ENCODE measurements at regions not wholly inside any gene's neighbourhood (a gene's known extent, or its start where the extent isn't known, plus 50 kb on each side); places are given as distances from the start of the nearest gene placed in this dataset.
"Not testable (repeated sequence)": the region's sequence is repeated elsewhere in the genome, so short reads cannot be mapped to it uniquely, and the experiment has no call there.

DNA sequence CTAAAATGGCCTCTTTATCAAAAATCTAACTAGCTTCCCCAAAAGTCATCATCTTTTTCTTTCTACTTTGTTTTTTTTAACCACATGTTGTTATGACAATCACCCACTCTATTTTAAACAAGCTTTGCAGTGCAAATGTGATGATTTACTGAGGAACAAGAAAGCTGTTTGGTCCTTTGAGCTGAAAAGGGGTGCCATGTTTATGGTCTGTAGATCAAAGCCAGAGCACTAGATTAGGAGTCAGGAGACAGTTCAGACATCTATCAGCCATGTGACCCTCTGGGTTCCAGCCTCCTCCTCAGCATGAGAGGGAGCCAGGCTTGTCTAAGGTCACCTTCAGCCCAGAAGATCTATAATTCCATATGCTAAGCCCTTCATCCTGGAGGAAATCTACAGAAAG, 65.9 kb downstream of the RPL22L1 start:
- ChIA-PET POLR2A (ENCODE audit: low non-redundant PET) (no interaction called here), CTCF (no interaction called here)
- Histone ChIP-seq H3K27me3 (replicated peaks; ENCODE audit: insufficient read depth, low read depth, low read length, poor library complexity) (no peaks in the 10 kb centered on the region), H3K36me3 (ENCODE audit: insufficient read depth, low read length, poor library complexity, severe bottlenecking) (no peaks in the 10 kb centered on the region), H3K27ac (ENCODE audit: low read depth, low read length, poor library complexity, severe bottlenecking) (no peak overlapping the region), H3K4me3 (ENCODE audit: low read depth, low read length, poor library complexity, severe bottlenecking) (no peak overlapping the region), H3K9me3 (ENCODE audit: low read depth, low read length, poor library complexity, severe bottlenecking) (no peaks in the 10 kb centered on the region), H3K4me1 (ENCODE audit: insufficient read depth, low read length, poor library complexity, severe bottlenecking) (peaks cover 10% of the 10 kb centered on the region)
- intact Hi-C loops (cut with micrococcal nuclease; ENCODE audit: unreplicated experiment), result loop anchor here (10.0 kb wide), 2 partner anchors 769 to 1039 kb away; partner anchors contain the start of genes ACTRT3, GPR160 and TERC
- no peak for DNase-seq (ENCODE audit: low spot score)
- no peak for TF ChIP-seq EZH2 (IDR thresholded peaks at IDR 0.05; ENCODE audit: borderline replicate concordance, low read depth, low read length, poor library complexity, severe bottlenecking)
- TF ChIP-seq, protein P1, sequence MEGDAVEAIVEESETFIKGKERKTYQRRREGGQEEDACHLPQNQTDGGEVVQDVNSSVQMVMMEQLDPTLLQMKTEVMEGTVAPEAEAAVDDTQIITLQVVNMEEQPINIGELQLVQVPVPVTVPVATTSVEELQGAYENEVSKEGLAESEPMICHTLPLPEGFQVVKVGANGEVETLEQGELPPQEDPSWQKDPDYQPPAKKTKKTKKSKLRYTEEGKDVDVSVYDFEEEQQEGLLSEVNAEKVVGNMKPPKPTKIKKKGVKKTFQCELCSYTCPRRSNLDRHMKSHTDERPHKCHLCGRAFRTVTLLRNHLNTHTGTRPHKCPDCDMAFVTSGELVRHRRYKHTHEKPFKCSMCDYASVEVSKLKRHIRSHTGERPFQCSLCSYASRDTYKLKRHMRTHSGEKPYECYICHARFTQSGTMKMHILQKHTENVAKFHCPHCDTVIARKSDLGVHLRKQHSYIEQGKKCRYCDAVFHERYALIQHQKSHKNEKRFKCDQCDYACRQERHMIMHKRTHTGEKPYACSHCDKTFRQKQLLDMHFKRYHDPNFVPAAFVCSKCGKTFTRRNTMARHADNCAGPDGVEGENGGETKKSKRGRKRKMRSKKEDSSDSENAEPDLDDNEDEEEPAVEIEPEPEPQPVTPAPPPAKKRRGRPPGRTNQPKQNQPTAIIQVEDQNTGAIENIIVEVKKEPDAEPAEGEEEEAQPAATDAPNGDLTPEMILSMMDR (conservative IDR thresholded peaks at IDR 0.05; ENCODE audit: low read depth, low read length), result no peak
- BruUV-seq (replicated peaks), result no TSS peak

DNA sequence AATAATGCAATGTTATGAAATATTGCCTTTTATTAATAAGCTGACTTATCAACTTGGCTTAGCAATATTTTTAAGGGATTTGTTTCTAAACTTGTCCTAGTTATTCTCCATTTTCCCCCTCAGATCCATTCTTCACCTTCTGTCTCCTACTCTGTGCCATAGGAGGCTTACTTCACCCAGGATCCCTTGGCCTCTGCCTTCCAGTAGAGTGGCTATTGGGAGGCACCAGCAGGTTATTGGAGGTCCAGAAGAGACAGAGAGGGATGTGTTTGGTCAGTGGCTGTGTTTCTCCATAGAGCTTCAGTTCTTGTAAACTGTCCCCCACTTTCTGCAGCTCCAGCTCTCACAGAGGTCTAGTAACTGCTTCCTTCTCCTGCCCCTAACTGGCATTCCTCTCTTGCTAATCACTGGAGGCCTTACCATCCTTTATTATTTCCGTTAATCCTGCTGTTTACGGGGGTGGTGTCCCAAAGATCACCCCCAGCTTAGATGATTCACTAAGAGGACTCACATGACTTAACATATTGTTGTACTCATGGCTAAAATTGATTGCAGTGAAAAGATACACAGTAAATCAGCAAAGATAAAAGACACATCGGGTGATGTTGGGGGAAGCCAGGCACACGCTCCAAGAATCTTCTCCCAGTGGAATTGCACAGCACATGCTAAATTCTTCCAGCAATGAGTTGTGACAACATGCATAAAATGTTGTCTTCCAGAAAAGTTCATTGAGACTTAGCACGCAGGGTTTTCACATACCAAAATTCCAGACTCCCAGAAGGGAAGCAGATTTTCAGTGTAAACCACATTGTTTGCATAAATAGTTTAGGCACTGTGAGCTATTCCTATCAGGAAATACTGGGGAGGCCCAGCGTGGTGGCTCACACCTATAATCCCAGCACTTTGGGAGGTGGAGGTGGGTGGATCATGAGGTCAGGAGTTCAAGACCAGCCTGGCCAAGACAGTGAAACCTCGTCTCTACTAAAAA, 67.5 kb downstream of the RPL22L1 start:
- Histone ChIP-seq H3K4me1 (ENCODE audit: insufficient read depth, low read length, poor library complexity, severe bottlenecking) (peaks cover 10% of the 10 kb centered on the region), H3K36me3 (ENCODE audit: insufficient read depth, low read length, poor library complexity, severe bottlenecking) (no peaks in the 10 kb centered on the region), H3K27me3 (replicated peaks; ENCODE audit: insufficient read depth, low read depth, low read length, poor library complexity) (no peaks in the 10 kb centered on the region), H3K9me3 (ENCODE audit: low read depth, low read length, poor library complexity, severe bottlenecking) (no peaks in the 10 kb centered on the region), H3K4me3 (ENCODE audit: low read depth, low read length, poor library complexity, severe bottlenecking) (no peak overlapping the region), H3K27ac (ENCODE audit: low read depth, low read length, poor library complexity, severe bottlenecking) (no peak overlapping the region)
- TF ChIP-seq EZH2 (IDR thresholded peaks at IDR 0.05; ENCODE audit: borderline replicate concordance, low read depth, low read length, poor library complexity, severe bottlenecking), result no peak
- TF ChIP-seq, protein P1 (conservative IDR thresholded peaks at IDR 0.05; ENCODE audit: low read depth, low read length), result no peak
- ChIA-PET CTCF (interaction anchor here (0.6 kb wide), 1 partner anchor 275 kb away, joined by 5 read pairs; no protein-coding TSS in a partner anchor), POLR2A (ENCODE audit: low non-redundant PET) (no interaction called here)
- no TSS peak for BruUV-seq (replicated peaks)
- intact Hi-C loops (cut with micrococcal nuclease; ENCODE audit: unreplicated experiment), result loop anchor here (10.0 kb wide), 2 partner anchors 768 to 1038 kb away; partner anchors contain the start of genes ACTRT3, GPR160 and TERC
- peak; percentile 81 for DNase-seq (ENCODE audit: low spot score)

DNA sequence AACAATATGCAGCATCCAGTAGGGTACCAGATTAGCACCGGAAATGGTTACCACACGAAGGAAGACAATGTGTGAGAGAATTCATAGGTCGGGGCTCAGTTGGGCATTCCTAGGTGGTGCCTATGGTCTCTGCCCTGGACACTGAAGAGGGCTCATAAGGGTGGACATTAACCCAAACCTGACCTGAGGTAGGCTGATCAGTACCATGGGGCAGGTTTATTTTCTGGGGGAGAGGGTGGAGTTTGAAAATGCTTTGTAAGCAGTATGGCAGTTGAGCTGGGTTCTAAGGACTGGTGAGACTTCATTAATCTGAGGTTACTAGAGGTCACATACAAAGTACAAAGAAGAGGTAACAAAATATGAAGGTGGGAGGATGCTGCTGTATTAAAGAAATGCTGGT, 68.4 kb downstream of the RPL22L1 start:
- TF ChIP-seq EZH2 (IDR thresholded peaks at IDR 0.05; ENCODE audit: borderline replicate concordance, low read depth, low read length, poor library complexity, severe bottlenecking), result no peak
- TF ChIP-seq, protein P1 (conservative IDR thresholded peaks at IDR 0.05; ENCODE audit: low read depth, low read length), result no peak
- no peak overlapping the region for H3K4me3 ChIP-seq (ENCODE audit: low read depth, low read length, poor library complexity, severe bottlenecking)
- POLR2A ChIA-PET (ENCODE audit: low non-redundant PET), result no interaction called here
- H3K36me3 ChIP-seq (ENCODE audit: insufficient read depth, low read length, poor library complexity, severe bottlenecking), result no peaks in the 10 kb centered on the region
- no peak for DNase-seq (ENCODE audit: low spot score)
- CTCF ChIA-PET, result no interaction called here
- intact Hi-C loops (cut with micrococcal nuclease; ENCODE audit: unreplicated experiment), result loop anchor here (10.0 kb wide), 2 partner anchors 767 to 1037 kb away; partner anchors contain the start of genes ACTRT3, GPR160 and TERC
- H3K9me3 ChIP-seq (ENCODE audit: low read depth, low read length, poor library complexity, severe bottlenecking), result no peaks in the 10 kb centered on the region
- no peaks in the 10 kb centered on the region for H3K27me3 ChIP-seq (replicated peaks; ENCODE audit: insufficient read depth, low read depth, low read length, poor library complexity)
- BruUV-seq (replicated peaks), result no TSS peak
- H3K27ac ChIP-seq (ENCODE audit: low read depth, low read length, poor library complexity, severe bottlenecking), result no peak overlapping the region
- peaks cover 10% of the 10 kb centered on the region for H3K4me1 ChIP-seq (ENCODE audit: insufficient read depth, low read length, poor library complexity, severe bottlenecking)

DNA sequence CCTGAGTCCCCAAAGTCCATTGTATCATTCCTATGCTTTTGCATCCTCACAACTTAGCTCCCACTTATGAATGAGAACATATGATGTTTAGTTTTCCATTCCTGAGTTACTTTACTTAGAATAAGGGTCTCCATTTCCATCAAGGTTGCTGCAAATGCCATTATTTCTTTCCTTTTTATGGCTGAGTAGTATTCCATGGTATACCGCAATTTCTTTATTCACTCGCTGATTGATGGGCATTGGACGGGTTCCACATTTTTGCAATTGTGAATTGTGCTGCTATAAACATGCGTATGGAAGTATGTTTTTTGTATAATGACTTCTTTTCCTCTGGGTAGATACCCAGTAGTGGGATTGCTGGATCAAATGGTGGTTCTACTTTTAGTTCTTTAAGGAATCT, 69.7 kb downstream of the RPL22L1 start:
- POLR2A ChIA-PET (ENCODE audit: low non-redundant PET); DNase-seq (ENCODE audit: low spot score); H3K4me3 ChIP-seq (ENCODE audit: low read depth, low read length, poor library complexity, severe bottlenecking); BruUV-seq (replicated peaks); H3K27me3 ChIP-seq (replicated peaks; ENCODE audit: insufficient read depth, low read depth, low read length, poor library complexity); CTCF ChIA-PET; H3K9me3 ChIP-seq (ENCODE audit: low read depth, low read length, poor library complexity, severe bottlenecking); H3K27ac ChIP-seq (ENCODE audit: low read depth, low read length, poor library complexity, severe bottlenecking); H3K36me3 ChIP-seq (ENCODE audit: insufficient read depth, low read length, poor library complexity, severe bottlenecking): not testable (repeated sequence)
- peaks cover 10% of the 10 kb centered on the region for H3K4me1 ChIP-seq (ENCODE audit: insufficient read depth, low read length, poor library complexity, severe bottlenecking)
- intact Hi-C loops (cut with micrococcal nuclease; ENCODE audit: unreplicated experiment), result loop anchor here (10.0 kb wide), 2 partner anchors 765 to 1035 kb away; partner anchors contain the start of genes ACTRT3, GPR160 and TERC

Data from A673 (cell line).